K562 (cell line): ENCODE measurements at regions not wholly inside any gene's neighbourhood (a gene's known extent, or its start where the extent isn't known, plus 50 kb on each side); places are given as distances from the start of the nearest gene placed in this dataset.

Experiments
- ATAC-seq: fragments of 200-7000 bp; cut with Tn5 transposase; 3 replicates; pipeline ENCODE4 v1.9.1; 2020; ENCODE audit warnings: moderate library complexity
- BruUV-seq: library from RNA; stranded (reverse); fragments of 400-500 nt; replicated peaks from 2 replicates; lab custom pipeline; 2021; lab: Mats Ljungman, UMichigan
- CTCF ChIA-PET: fragments of 300-600 bp; formaldehyde crosslinking; extraction: SDS; loops from one replicate; lab custom pipeline; 2021; ENCODE audit warnings: low intra/inter-chr PET ratio; lab: Yijun Ruan, JAX
- POLR2A ChIA-PET: fragments of 300-600, 350-650 bp; sonication (Branson Sonifier 250); formaldehyde crosslinking; extraction: SDS; loops from one replicate; lab custom pipeline; 2021; ENCODE audit warnings: antibody characterized with exemption, inconsistent platforms; lab: Yijun Ruan, JAX
- DNase-seq, 4 experiments: peaks; one replicate each; pipeline versions ENCODE4 v3.0.0 to v3.0.0-alpha.2; 2011 to 2018; ENCODE audit warnings: low spot score in 3 of 4, mixed read lengths in 3 of 4; ENCODE audit errors: extremely low read depth in 1 of 4
- FAIRE-seq: peaks from 2 replicates; lab custom pipeline; 2011; peaks lifted over from hg19 to GRCh38; lab: Jason Lieb, UNC
- H2AFZ ChIP-seq: 2 replicates; pipeline ENCODE4 v1.6.0; 2011; ENCODE audit warnings: low read depth, low read length, control low read depth, inconsistent platforms
- H3K27ac ChIP-seq: fragments of 200-600 bp; 3 replicates; pipeline ENCODE4 v1.8.0; 2011; ENCODE audit warnings: low read depth, mild to moderate bottlenecking, control low read depth, inconsistent platforms, low read length, moderate library complexity, mixed read lengths; ENCODE audit errors: extremely low read depth
- H3K27me3 ChIP-seq, 2 experiments: fragments of 300-600 bp in 1 of 2; 2 replicates in 1 of 2; 3 replicates in 1 of 2; pipeline versions ENCODE4 v1.6.0 to v1.8.0; 2011; ENCODE audit warnings: inconsistent platforms in 2 of 2, low read length in 2 of 2, mild to moderate bottlenecking in 1 of 2, mixed read lengths in 1 of 2, moderate library complexity in 1 of 2; ENCODE audit not compliant: control insufficient read depth in 2 of 2, insufficient read depth in 2 of 2
- H3K36me3 ChIP-seq: fragments of 300-600 bp; 3 replicates; pipeline ENCODE4 v1.8.0; 2011; ENCODE audit warnings: mild to moderate bottlenecking, low read length, inconsistent platforms; ENCODE audit not compliant: control insufficient read depth, insufficient read depth
- H3K4me1 ChIP-seq, 2 experiments: fragments of 200-600 bp in 1 of 2; replicated peaks in 1 of 2; 2 replicates in 1 of 2; 3 replicates in 1 of 2; pipeline versions ENCODE4 v1.5.1 to v1.8.0; 2011; ENCODE audit warnings: inconsistent platforms in 2 of 2, low read length in 2 of 2, mild to moderate bottlenecking in 1 of 2, mixed read lengths in 1 of 2, moderate library complexity in 1 of 2; ENCODE audit not compliant: control insufficient read depth in 2 of 2, insufficient read depth in 2 of 2
- H3K4me2 ChIP-seq: 2 replicates; pipeline ENCODE4 v1.6.1; 2011; ENCODE audit warnings: low read length, control low read depth, inconsistent platforms, mixed read lengths; ENCODE audit not compliant: insufficient read depth
- H3K4me3 ChIP-seq: fragments of 200-600 bp; sonication (generic), shearing (Covaris generic); 2 replicates; pipeline ENCODE4 v1.5.1; 2016; ENCODE audit warnings: control low read depth, inconsistent platforms
- H3K79me2 ChIP-seq: fragments of 200-600 bp; 3 replicates; pipeline ENCODE4 v1.8.0; 2011; ENCODE audit warnings: low read length, inconsistent platforms; ENCODE audit not compliant: control insufficient read depth, insufficient read depth
- H3K9ac ChIP-seq, 2 experiments: 2 replicates each; pipeline versions ENCODE4 v1.6.0 to v1.6.1; 2011; ENCODE audit warnings: low read depth in 2 of 2, low read length in 2 of 2, control low read depth in 1 of 2, inconsistent platforms in 1 of 2, mild to moderate bottlenecking in 1 of 2, mixed read lengths in 1 of 2; ENCODE audit not compliant: insufficient read depth in 1 of 2
- H3K9me1 ChIP-seq: one replicate; pipeline ENCODE4 v1.6.0; 2011; ENCODE audit warnings: inconsistent platforms, mild to moderate bottlenecking, low read length, moderate library complexity; ENCODE audit not compliant: control insufficient read depth, insufficient read depth
- H3K9me3 ChIP-seq: replicated peaks from 2 replicates; pipeline ENCODE4 v1.5.1; 2011; ENCODE audit warnings: low read depth, low read length, inconsistent platforms; ENCODE audit not compliant: control insufficient read depth, insufficient read depth
- H4K20me1 ChIP-seq: replicated peaks from 2 replicates; pipeline ENCODE4 v1.6.1; 2011; ENCODE audit warnings: low read length, inconsistent platforms, mixed read lengths; ENCODE audit not compliant: control insufficient read depth, insufficient read depth
- ARID1B ChIP-seq: fragments of 450-650 bp; IDR thresholded peaks from 2 replicates; pipeline ENCODE4 v1.6.1; 2016; ENCODE audit warnings: antibody characterized with exemption, mild to moderate bottlenecking, inconsistent platforms
- HDAC8 ChIP-seq: fragments of 450-650 bp; IDR thresholded peaks from 2 replicates; pipeline ENCODE4 v1.6.1; 2016; ENCODE audit warnings: mild to moderate bottlenecking, missing genetic modification characterization, moderate library complexity, missing compliant biosample characterization
- PHTF2 ChIP-seq: fragments of 250-450 bp; sonication (Bioruptor Pico); IDR thresholded peaks from 2 replicates; pipeline ENCODE4 v1.5.0; 2021; ENCODE audit warnings: mild to moderate bottlenecking
- PML ChIP-seq: IDR thresholded peaks from 2 replicates; pipeline ENCODE4 v1.6.1; 2012; ENCODE audit warnings: low read length, inconsistent platforms
- SAFB2 ChIP-seq: fragments of 200-400 bp; formaldehyde crosslinking; IDR thresholded peaks from 2 replicates; pipeline ENCODE4 v1.6.1; 2018; ENCODE audit warnings: borderline replicate concordance, low read length, low read depth, moderate library complexity; ENCODE audit not compliant: severe bottlenecking
- SIN3B ChIP-seq: fragments of 450-650 bp; IDR thresholded peaks from 2 replicates; pipeline ENCODE4 v1.6.1; 2017; ENCODE audit warnings: low read depth, mild to moderate bottlenecking, moderate library complexity
- SMC3 ChIP-seq: conservative IDR thresholded peaks from 2 replicates; pipeline ENCODE4 v1.6.1; 2011; ENCODE audit warnings: low read depth, low read length, improper control_type of control experiment; ENCODE audit not compliant: insufficient read depth
- SP1 ChIP-seq: sonication (generic); formaldehyde crosslinking; IDR thresholded peaks from 2 replicates; pipeline ENCODE4 v1.8.1; 2022; ENCODE audit warnings: mild to moderate bottlenecking, missing genetic modification reagents
- ZKSCAN8 ChIP-seq: fragments of 200-800 bp; sonication (Bioruptor generic); IDR thresholded peaks from 2 replicates; pipeline ENCODE4 v1.6.1; 2016; ENCODE audit warnings: missing genetic modification characterization, missing compliant biosample characterization
- ZNF175 ChIP-seq: fragments of 200-800 bp; sonication (Bioruptor generic); IDR thresholded peaks from 2 replicates; pipeline ENCODE4 v1.6.1; 2016; ENCODE audit warnings: low read depth, mild to moderate bottlenecking, missing genetic modification characterization, missing compliant biosample characterization
- WGBS: fragments of 100-300 bp; shearing (Covaris generic); methylation state at CpG from one replicate; pipeline ENCODE4 v1.1.6; 2016; ENCODE audit warnings: low coverage, mixed read lengths; ENCODE audit not compliant: insufficient coverage; ENCODE audit errors: missing lambda C conversion rate; 5-methylcytosine and 5-hydroxymethylcytosine counted together
- in situ Hi-C: fragments of 300-500 bp; cut with MboI; formaldehyde crosslinking; loops from 4 replicates; pipeline ENCODE4 v1.15.0; 2018; ENCODE audit warnings: inconsistent platforms, mixed read lengths
- intact Hi-C: fragments of 100-400 bp; cut with micrococcal nuclease; formaldehyde crosslinking; loops from 2 replicates; pipeline ENCODE4 v1.14.2; 2022
- TF ChIP-seq, protein P1 (sequence below): fragments of 250-450 bp; sonication (Bioruptor Pico); IDR thresholded peaks from 2 replicates; pipeline ENCODE4 v1.5.0; 2021; ENCODE audit warnings: mild to moderate bottlenecking, borderline replicate concordance
- TF ChIP-seq, protein P2 (sequence below): fragments of 250-450 bp; sonication (Bioruptor Pico); IDR thresholded peaks from 2 replicates; pipeline ENCODE4 v1.8.0; 2022; ENCODE audit warnings: moderate library complexity, mild to moderate bottlenecking, inconsistent platforms
- TF ChIP-seq, protein P3 (sequence below): fragments of 450-650 bp; formaldehyde crosslinking; IDR thresholded peaks from 2 replicates; pipeline ENCODE4 v1.4.0; 2022; ENCODE audit warnings: missing genetic modification characterization
- TF ChIP-seq, protein P4 (sequence below), 2 experiments: fragments of 450-650 bp in 1 of 2; IDR thresholded peaks; 2 replicates each; pipeline ENCODE4 v1.6.1; 2011 to 2017; ENCODE audit warnings: low read depth in 2 of 2, antibody characterized with exemption in 1 of 2, borderline replicate concordance in 1 of 2, low read length in 1 of 2, mild to moderate bottlenecking in 1 of 2, mixed read lengths in 1 of 2; ENCODE audit not compliant: control insufficient read depth in 1 of 2
- TF ChIP-seq, protein P5 (sequence below): fragments of 450-650 bp; IDR thresholded peaks from 2 replicates; pipeline ENCODE4 v1.6.1; 2016; ENCODE audit warnings: missing biosample characterization, missing genetic modification characterization

DNA sequence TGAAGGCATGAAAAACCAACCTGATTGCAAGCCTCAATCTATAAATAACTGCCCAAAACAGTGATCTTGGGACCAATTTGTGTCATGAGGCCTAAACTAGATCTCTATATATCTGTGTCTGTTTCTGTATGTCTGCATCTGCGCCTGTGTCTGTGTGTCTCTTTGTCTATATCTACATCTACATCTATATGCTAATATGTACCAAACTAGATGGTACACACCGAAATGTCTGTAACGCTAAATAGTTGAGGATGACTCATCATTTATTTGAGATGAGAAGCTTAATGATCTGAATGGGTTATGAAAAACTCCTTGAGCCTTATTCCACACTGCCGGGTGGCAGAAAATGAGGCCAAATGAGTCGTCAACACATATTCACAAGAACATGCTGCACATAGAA, 982.3 kb downstream of the ROBO2 start:
- ChIA-PET POLR2A (no interaction called here), CTCF (interaction anchor here (0.6 kb wide), 1 partner anchor 84 kb away, joined by 3 read pairs; no protein-coding TSS in a partner anchor)
- Histone ChIP-seq H3K9ac (no peak overlapping the region), H4K20me1 (no peaks in the 10 kb centered on the region), H3K79me2 (no peaks in the 10 kb centered on the region), H3K4me2 (no peak overlapping the region), H3K4me3 (no peak overlapping the region), H3K4me1 (no peaks in the 10 kb centered on the region), H3K27ac (no peak overlapping the region), H2AFZ (no peak overlapping the region), H3K27me3 (no peaks in the 10 kb centered on the region), H3K9me3 (no peaks in the 10 kb centered on the region), H3K9me1 (no peaks in the 10 kb centered on the region), H3K36me3 (no peaks in the 10 kb centered on the region)
- FAIRE-seq = no peak
- WGBS = 0% methylated on average over 3 of the region's 5 CpGs
- in situ Hi-C loops (no loop called here), intact Hi-C loops (no loop called here)
- BruUV-seq = no TSS peak
- ATAC-seq = no peak
- DNase-seq = no peak
- no peak for TF ChIP-seq HDAC8 (tag)
- TF ChIP-seq, protein P1, sequence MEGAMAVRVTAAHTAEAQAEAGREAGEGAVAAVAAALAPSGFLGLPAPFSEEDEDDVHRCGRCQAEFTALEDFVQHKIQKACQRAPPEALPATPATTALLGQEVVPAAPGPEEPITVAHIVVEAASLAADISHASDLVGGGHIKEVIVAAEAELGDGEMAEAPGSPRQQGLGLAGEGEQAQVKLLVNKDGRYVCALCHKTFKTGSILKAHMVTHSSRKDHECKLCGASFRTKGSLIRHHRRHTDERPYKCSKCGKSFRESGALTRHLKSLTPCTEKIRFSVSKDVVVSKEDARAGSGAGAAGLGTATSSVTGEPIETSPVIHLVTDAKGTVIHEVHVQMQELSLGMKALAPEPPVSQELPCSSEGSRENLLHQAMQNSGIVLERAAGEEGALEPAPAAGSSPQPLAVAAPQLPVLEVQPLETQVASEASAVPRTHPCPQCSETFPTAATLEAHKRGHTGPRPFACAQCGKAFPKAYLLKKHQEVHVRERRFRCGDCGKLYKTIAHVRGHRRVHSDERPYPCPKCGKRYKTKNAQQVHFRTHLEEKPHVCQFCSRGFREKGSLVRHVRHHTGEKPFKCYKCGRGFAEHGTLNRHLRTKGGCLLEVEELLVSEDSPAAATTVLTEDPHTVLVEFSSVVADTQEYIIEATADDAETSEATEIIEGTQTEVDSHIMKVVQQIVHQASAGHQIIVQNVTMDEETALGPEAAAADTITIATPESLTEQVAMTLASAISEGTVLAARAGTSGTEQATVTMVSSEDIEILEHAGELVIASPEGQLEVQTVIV (CRISPR knock-in tag) = no peak
- TF ChIP-seq SP1 (CRISPR knock-in tag) = no peak
- TF ChIP-seq, protein P2, sequence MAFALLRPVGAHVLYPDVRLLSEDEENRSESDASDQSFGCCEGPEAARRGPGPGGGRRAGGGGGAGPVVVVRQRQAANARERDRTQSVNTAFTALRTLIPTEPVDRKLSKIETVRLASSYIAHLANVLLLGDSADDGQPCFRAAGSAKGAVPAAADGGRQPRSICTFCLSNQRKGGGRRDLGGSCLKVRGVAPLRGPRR (CRISPR knock-in tag) = no peak
- no peak for TF ChIP-seq ZKSCAN8
- TF ChIP-seq SAFB2 = no peak
- no peak for TF ChIP-seq PML
- TF ChIP-seq SIN3B = no peak
- TF ChIP-seq, protein P3, sequence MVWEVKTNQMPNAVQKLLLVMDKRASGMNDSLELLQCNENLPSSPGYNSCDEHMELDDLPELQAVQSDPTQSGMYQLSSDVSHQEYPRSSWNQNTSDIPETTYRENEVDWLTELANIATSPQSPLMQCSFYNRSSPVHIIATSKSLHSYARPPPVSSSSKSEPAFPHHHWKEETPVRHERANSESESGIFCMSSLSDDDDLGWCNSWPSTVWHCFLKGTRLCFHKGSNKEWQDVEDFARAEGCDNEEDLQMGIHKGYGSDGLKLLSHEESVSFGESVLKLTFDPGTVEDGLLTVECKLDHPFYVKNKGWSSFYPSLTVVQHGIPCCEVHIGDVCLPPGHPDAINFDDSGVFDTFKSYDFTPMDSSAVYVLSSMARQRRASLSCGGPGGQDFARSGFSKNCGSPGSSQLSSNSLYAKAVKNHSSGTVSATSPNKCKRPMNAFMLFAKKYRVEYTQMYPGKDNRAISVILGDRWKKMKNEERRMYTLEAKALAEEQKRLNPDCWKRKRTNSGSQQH (CRISPR knock-in tag) = no peak
- TF ChIP-seq SMC3 = no peak
- TF ChIP-seq ZNF175 = no peak
- TF ChIP-seq ARID1B = no peak
- TF ChIP-seq, protein P4, sequence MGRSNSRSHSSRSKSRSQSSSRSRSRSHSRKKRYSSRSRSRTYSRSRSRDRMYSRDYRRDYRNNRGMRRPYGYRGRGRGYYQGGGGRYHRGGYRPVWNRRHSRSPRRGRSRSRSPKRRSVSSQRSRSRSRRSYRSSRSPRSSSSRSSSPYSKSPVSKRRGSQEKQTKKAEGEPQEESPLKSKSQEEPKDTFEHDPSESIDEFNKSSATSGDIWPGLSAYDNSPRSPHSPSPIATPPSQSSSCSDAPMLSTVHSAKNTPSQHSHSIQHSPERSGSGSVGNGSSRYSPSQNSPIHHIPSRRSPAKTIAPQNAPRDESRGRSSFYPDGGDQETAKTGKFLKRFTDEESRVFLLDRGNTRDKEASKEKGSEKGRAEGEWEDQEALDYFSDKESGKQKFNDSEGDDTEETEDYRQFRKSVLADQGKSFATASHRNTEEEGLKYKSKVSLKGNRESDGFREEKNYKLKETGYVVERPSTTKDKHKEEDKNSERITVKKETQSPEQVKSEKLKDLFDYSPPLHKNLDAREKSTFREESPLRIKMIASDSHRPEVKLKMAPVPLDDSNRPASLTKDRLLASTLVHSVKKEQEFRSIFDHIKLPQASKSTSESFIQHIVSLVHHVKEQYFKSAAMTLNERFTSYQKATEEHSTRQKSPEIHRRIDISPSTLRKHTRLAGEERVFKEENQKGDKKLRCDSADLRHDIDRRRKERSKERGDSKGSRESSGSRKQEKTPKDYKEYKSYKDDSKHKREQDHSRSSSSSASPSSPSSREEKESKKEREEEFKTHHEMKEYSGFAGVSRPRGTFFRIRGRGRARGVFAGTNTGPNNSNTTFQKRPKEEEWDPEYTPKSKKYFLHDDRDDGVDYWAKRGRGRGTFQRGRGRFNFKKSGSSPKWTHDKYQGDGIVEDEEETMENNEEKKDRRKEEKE (IDR thresholded peaks at IDR 0.05; ENCODE audit: borderline replicate concordance in 1 of 2, control insufficient read depth in 1 of 2, low read depth in 2 of 2, low read length in 1 of 2) = no peak
- TF ChIP-seq, protein P5, sequence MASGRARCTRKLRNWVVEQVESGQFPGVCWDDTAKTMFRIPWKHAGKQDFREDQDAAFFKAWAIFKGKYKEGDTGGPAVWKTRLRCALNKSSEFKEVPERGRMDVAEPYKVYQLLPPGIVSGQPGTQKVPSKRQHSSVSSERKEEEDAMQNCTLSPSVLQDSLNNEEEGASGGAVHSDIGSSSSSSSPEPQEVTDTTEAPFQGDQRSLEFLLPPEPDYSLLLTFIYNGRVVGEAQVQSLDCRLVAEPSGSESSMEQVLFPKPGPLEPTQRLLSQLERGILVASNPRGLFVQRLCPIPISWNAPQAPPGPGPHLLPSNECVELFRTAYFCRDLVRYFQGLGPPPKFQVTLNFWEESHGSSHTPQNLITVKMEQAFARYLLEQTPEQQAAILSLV (tag) = no peak
- no peak for TF ChIP-seq PHTF2 (CRISPR knock-in tag)
